ENCODE measurements at regions not wholly inside any gene's neighbourhood (a gene's known extent, or its start where the extent isn't known, plus 50 kb on each side); places are given as distances from the start of the nearest gene placed in this dataset.

- Histone ChIP-seq H3K9me3 (ENCODE audit: control insufficient read depth, insufficient read depth, low read depth, low read length) (no peaks in the 10 kb centered on the region), H3K4me3 (ENCODE audit: low read depth in 2 of 2, low read length in 2 of 2) (no peak overlapping the region), H3K36me3 (ENCODE audit: control insufficient read depth, insufficient read depth, low read length) (no peaks in the 10 kb centered on the region), H3K27me3 (ENCODE audit: control insufficient read depth, insufficient read depth, low read length) (no peaks in the 10 kb centered on the region), H3K27ac (ENCODE audit: low read length) (no peak overlapping the region), H3K4me1 (ENCODE audit: control insufficient read depth, insufficient read depth, low read length) (no peaks in the 10 kb centered on the region)
- ATAC-seq (no peak), DNase-seq (ENCODE audit: low read depth, low spot score) (no peak)
- POLR2A ChIA-PET: no interaction called here
- TF ChIP-seq, protein P1, sequence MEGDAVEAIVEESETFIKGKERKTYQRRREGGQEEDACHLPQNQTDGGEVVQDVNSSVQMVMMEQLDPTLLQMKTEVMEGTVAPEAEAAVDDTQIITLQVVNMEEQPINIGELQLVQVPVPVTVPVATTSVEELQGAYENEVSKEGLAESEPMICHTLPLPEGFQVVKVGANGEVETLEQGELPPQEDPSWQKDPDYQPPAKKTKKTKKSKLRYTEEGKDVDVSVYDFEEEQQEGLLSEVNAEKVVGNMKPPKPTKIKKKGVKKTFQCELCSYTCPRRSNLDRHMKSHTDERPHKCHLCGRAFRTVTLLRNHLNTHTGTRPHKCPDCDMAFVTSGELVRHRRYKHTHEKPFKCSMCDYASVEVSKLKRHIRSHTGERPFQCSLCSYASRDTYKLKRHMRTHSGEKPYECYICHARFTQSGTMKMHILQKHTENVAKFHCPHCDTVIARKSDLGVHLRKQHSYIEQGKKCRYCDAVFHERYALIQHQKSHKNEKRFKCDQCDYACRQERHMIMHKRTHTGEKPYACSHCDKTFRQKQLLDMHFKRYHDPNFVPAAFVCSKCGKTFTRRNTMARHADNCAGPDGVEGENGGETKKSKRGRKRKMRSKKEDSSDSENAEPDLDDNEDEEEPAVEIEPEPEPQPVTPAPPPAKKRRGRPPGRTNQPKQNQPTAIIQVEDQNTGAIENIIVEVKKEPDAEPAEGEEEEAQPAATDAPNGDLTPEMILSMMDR (IDR thresholded peaks at IDR 0.05): no peak
- TF ChIP-seq POLR2AphosphoS5 (IDR thresholded peaks at IDR 0.05; ENCODE audit: low read depth, low read length) (no peak), TCF7L2 (IDR thresholded peaks at IDR 0.05; ENCODE audit: low read depth, low read length) (no peak), SIN3A (IDR thresholded peaks at IDR 0.05; ENCODE audit: borderline replicate concordance, insufficient read depth, low read depth, low read length) (no peak)
- TF ChIP-seq, protein P2, sequence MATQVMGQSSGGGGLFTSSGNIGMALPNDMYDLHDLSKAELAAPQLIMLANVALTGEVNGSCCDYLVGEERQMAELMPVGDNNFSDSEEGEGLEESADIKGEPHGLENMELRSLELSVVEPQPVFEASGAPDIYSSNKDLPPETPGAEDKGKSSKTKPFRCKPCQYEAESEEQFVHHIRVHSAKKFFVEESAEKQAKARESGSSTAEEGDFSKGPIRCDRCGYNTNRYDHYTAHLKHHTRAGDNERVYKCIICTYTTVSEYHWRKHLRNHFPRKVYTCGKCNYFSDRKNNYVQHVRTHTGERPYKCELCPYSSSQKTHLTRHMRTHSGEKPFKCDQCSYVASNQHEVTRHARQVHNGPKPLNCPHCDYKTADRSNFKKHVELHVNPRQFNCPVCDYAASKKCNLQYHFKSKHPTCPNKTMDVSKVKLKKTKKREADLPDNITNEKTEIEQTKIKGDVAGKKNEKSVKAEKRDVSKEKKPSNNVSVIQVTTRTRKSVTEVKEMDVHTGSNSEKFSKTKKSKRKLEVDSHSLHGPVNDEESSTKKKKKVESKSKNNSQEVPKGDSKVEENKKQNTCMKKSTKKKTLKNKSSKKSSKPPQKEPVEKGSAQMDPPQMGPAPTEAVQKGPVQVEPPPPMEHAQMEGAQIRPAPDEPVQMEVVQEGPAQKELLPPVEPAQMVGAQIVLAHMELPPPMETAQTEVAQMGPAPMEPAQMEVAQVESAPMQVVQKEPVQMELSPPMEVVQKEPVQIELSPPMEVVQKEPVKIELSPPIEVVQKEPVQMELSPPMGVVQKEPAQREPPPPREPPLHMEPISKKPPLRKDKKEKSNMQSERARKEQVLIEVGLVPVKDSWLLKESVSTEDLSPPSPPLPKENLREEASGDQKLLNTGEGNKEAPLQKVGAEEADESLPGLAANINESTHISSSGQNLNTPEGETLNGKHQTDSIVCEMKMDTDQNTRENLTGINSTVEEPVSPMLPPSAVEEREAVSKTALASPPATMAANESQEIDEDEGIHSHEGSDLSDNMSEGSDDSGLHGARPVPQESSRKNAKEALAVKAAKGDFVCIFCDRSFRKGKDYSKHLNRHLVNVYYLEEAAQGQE (IDR thresholded peaks at IDR 0.05; ENCODE audit: insufficient read depth in 1 of 2, low read depth in 2 of 2, low read length in 1 of 2): no peak
- CTCF ChIA-PET: interaction anchor here (1.1 kb wide), 1 partner anchor 15 kb away, joined by 4 read pairs; no protein-coding TSS in a partner anchor
- intact Hi-C loops (cut with micrococcal nuclease; ENCODE audit: unreplicated experiment) (no loop called here), in situ Hi-C loops (cut with HindIII; ENCODE audit: low pct_unique_long_range_greater_than_20kb, low sequenced_read_pairs) (no loop called here)
- BruUV-seq (replicated peaks): no TSS peak
Observed at GRCh38 chr10:31635415-31636065, 293.1 kb downstream of the ARHGAP12 start.

DNA sequence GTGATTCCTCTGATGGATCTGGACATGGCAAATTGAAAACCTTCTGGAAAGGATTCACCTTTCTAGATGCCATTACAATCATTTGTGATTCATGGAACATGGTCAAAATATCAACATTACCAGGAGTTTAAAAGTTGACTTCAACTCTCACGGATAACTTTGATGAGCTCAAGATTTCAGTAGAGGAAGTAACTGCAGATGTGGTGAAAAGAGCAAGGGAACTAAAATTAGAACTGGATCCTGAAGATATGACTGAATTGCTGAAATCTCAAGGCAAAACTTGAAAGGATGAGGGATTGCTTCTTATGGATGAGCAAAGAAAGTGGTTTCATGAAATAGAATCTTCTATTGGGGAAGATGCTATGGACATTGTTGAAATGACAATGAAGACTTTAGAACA lies 293.6 kb downstream of the ARHGAP12 start:
- DNase-seq (ENCODE audit: low read depth, low spot score) (no peak), ATAC-seq (no peak)
- Histone ChIP-seq H3K4me3 (ENCODE audit: low read depth in 2 of 2, low read length in 2 of 2) (no peak overlapping the region), H3K27me3 (ENCODE audit: control insufficient read depth, insufficient read depth, low read length) (no peaks in the 10 kb centered on the region), H3K36me3 (ENCODE audit: control insufficient read depth, insufficient read depth, low read length) (no peaks in the 10 kb centered on the region), H3K9me3 (ENCODE audit: control insufficient read depth, insufficient read depth, low read depth, low read length) (no peaks in the 10 kb centered on the region), H3K27ac (ENCODE audit: low read length) (no peak overlapping the region), H3K4me1 (ENCODE audit: control insufficient read depth, insufficient read depth, low read length) (no peaks in the 10 kb centered on the region)
- ChIA-PET POLR2A (no interaction called here), CTCF (no interaction called here)
- TF ChIP-seq SIN3A (IDR thresholded peaks at IDR 0.05; ENCODE audit: borderline replicate concordance, insufficient read depth, low read depth, low read length) (no peak), TCF7L2 (IDR thresholded peaks at IDR 0.05; ENCODE audit: low read depth, low read length) (no peak), POLR2AphosphoS5 (IDR thresholded peaks at IDR 0.05; ENCODE audit: low read depth, low read length) (no peak)
- TF ChIP-seq, protein P1 (IDR thresholded peaks at IDR 0.05): no peak
- TF ChIP-seq, protein P2 (IDR thresholded peaks at IDR 0.05; ENCODE audit: insufficient read depth in 1 of 2, low read depth in 2 of 2, low read length in 1 of 2): no peak
- in situ Hi-C loops (cut with HindIII; ENCODE audit: low pct_unique_long_range_greater_than_20kb, low sequenced_read_pairs) (no loop called here), intact Hi-C loops (cut with micrococcal nuclease; ENCODE audit: unreplicated experiment) (no loop called here)
- BruUV-seq (replicated peaks): no TSS peak
